COLO829 (cell line): ENCODE measurements at regions not wholly inside any gene's neighbourhood (a gene's known extent, or its start where the extent isn't known, plus 50 kb on each side); places are given as distances from the start of the nearest gene placed in this dataset.

Experiments used
- DNase-seq: peaks from one replicate; pipeline ENCODE4 v3.0.0; 2012; ENCODE audit warnings: low spot score

DNA sequence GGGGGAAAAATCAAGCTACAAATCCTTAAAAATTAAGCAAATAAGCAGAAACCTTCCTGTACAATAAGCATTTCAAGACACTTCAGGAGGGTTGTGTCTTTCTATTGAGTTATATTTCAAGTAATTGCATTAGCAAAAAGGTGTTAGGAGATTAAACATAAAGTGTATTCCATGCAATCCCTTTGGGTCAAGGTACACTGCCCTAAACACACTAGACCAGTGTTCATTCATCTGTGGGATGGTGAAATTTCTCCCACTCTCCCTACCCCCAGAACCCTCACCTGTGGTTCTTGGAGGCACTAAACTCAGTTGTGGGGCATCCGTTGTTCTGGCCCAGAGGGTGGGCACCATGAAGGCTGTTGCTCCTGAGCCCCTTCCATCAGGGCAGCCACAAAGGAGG is 205.1 kb upstream of the SGK1 start:
- no peak for DNase-seq

DNA sequence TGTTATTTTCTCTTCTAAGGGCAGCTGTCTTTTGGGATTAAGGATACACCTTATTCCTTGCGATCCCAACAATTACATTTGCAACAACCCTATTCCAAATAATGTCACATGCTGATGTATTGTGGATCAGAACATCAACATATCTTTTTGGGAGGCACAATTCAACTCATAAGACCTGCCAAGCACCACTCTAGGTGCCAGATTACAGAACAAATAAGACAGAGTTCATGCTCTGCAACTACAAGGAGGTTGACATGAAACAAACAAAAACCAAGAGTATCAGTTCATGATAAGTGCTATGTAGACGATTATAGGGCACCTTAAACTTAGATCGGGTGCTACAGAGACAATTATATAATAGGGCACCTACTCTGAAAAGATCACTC is 203.2 kb upstream of the SGK1 start:
- DNase-seq: no peak

DNA sequence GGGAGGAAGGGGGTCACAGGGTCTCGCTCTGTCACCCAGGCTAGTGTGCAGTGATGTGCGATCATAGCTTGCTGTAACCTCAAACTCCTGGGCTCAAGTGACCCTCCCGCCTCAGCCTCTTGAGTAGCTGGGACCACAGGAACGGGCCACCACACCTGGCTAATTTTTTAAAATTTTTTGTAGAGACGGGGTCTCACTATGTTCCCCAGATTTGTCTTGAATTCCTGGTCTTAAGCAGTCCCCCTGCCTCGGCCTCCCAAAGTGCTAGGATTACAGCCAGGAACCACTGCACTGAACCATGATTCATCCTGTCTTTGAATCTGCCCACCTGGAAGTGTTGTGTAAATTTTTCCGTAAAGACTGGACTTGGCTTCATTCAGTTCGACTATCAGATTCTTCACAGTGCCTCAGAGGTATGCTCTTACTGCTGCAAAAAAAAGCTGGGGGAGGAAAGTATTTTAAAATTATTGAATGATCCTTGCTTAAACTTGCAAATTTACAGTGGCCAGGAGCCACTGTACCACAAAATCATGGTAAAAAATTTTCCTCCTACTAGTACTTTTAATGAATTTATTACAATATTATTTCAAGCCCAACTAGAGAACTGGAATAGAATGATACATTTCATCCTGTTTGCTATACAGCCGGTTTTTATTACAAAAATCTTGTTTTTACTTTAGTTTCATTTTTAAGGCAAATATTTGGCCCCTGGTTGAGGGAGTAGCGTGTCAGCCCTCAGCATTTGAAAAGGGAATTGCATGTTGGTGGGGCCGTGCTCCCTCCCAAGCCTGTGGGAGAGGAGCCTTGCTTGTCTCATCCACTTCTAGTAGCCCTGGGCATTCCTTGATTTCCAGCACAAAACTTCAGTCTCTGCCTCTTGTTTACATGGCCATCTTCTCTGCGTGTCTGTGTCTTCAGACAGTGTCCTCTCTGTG is 202.5 kb upstream of the SGK1 start:
- DNase-seq: no peak

DNA sequence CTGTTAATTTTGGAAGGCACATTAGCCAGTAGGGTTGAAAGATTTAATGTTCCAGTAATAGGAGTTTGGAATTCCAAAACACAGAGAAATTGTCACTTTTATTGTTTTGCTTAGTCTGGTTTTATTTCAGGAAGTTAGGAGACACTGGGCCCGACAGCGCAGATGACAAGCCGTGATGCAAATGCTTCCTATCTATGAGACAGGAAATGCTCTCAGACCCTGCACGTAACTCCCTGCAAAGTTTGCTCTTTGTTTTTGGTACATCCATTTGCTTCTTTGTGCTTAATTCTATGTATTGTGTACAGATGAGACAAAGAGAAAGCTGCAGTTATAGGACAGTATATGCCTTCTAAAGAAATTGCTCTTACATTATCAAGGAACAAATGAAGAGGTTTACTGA is 201.6 kb upstream of the SGK1 start:
- DNase-seq: no peak

DNA sequence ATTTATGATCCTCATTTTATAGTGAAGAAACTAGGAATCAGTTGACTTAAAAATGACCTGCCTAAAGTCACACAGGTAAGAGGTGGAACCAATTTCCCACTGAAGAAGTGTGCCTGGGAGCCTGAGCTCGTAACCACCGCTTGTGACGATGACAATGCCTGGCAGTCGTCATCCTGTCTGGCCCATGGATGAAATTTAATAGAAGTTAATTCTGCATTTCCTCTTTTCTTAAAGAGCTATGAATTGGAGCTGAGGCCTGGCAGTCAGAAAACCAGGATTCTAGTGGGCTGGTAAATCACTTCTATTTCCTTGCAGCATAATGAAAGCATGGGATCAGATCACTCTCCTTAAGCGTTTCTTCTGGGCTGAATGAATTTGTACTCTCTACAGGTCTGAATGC is 200.0 kb upstream of the SGK1 start:
- no peak for DNase-seq

DNA sequence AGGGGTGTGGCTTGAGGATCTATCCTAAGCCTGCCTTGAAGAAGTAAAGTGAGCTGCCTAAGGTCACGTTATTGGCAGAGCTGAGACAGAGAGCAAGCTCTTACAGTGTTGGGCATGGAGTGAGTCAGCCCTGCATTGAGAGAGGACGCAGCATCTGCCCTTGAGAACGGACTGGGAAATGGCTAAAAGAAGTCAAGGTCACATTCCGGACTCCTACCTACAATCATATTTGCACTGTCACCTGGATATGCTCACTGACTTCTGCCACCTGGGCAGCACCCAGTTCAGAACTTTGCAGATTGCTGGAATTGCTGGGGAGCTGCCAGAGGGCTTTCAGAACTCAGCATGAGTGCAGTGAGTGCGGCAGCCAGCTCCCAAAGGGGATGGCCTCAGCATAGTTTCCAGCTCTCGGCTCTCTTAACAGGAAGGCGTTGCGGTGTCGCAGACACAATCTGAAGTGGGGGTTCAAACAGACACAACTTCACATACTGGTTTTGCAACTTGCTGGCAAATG is 199.3 kb upstream of the SGK1 start:
- DNase-seq: peak; percentile 80

DNA sequence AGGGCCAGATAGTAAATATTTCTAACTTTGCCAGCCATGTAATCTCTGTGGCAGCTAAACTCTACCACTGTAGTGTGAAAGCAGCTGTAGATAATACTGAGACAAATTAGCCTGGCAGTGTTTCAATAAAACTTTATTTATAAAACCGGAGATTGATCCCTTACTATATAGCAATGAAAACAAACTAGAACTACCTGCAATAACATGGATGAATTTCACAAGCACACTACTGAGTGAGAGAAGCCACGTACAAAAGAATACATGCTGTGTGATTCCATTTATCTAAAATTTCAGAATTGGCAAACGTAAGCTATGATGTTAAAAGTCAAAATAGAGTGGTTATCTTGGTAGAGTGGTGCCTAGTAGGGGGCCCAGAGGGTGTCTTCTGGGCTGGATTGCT is 198.7 kb upstream of the SGK1 start:
- DNase-seq: no peak

DNA sequence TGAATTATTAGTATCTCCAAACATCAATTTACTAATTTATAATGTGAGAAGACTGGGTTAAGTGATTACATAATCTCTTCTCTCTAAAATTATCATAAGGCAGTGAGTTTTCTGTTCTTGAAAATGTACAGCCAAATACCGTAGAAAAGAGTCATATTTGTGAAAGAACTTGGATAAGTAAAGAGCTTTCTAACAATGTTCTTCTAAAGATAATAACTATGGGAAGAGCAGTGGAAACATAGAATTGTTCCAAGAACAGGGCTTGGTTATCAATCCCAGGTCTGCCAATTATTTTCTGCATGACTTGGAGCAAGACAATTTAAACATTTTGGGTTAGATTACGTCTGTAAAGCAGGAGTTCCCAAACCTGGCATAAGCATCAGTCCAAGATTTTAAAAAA is 198.1 kb upstream of the SGK1 start:
- no peak for DNase-seq

DNA sequence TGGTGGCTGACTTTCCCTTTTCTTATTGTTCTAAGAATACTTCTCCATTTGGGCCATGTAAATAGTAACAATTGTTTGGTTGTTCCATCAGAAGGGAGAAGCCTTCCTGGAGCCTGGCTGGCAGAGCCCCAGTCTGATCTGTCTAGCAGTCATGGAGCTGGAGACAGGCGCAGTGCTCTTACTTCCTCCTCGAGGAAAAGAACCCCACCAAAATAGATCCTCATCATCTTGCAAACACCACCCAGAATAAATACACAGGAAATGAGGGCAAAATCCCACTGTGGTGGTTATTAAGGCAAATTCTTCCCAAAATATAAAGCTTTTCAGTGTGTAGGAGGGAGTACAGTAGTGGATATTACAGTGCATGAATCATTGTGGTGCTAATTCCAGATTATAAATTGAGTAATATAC is 195.1 kb upstream of the SGK1 start:
- DNase-seq: peak; percentile 28

DNA sequence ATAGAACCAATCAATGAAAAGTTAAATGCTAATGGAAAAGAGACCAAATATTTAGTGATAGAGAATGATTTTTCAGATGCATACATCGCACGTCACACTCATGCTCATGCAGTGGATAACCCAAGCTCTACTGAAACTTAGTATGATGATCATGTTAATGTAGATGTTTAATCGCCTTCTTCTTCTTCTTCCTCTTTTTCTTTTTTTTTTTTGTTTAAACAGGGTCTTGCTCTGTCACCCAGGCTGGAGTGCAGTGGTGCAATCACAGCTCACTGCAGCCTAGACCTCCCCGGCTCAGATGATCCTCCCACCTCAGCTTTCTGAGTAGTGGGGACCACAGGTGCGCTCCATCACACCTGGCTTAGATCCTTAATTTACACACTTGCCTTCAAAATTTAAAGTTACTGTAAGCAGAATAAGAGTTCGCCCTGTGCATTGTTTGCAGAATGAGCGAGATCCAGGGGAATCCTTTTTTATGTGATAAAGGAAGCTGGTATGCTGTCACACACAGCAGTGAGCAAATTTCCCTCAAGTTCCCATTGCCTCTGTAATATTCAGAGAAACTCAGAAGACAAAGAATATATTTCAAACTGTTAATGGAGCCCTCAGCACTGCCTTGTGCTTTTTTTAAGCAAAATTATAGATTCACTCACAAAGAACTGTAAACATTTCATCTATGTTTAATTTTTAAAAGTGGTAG is 194.2 kb upstream of the SGK1 start:
- no peak for DNase-seq

DNA sequence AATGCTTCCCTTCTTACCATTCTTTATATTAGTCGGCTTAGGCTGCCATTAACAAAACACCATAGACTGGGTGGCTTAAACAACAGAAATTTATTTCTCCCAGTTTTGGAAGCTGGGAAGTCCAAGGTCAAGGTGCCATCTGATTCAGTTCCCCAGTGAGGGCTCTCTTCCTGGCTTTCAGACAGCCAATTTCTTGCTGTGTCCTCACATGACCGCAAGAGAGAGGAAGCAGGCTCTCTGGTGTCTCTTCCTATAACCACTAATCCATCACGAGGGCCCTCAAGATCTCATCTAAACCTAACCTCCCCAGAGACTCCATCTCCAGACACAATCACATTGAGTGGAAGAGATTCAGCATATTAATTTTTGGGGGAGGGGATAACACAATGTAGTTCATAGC is 193.0 kb upstream of the SGK1 start:
- DNase-seq: no peak

DNA sequence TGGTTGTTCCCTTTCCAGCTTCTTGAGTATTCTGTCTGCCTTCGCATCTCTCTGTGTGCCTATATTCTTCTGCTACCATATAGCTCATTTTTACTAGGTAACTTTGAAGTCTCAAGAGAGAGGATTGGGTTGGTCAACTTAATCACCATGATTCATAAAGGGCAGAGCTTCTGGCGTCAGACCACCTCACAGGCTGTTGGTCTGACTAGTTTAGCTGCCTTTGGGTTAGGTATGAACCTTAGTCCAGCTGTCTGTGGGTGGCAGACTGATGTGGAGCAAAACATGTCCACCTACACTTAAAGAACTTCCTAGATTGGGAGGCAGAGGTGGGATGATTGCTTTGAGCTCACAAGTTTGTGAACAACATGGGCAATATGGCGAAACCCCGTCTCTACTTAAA is 192.2 kb upstream of the SGK1 start:
- DNase-seq: no peak

DNA sequence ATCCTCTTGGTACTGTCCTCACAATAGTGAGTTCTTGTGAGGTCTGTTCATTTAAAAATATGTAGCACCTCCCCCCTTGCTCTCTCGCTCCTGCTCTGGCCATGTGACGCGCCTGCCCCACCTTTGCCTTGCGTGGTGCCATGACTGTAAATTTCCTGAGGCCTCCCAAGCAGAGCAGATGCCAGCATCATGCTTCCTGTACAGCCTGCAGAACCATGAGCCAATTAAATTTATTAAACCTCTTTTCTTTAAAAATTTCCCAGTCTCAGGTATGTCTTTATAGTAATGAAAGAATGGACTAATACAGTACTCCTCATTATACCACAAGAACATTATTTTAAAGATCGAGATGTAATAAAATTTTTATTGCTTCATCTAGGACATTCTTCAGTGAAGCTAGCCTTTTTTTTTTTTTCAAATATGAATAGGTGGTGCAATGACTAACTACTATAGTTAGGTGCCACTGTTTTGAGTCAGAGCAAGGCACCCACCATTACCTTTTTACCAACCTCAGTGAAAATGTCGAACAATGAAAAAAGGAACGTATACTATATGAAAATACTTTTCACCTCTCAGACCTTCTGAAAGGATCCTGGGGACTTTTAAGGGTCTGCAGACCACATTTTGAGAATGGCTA is 191.1 kb upstream of the SGK1 start:
- DNase-seq: no peak

DNA sequence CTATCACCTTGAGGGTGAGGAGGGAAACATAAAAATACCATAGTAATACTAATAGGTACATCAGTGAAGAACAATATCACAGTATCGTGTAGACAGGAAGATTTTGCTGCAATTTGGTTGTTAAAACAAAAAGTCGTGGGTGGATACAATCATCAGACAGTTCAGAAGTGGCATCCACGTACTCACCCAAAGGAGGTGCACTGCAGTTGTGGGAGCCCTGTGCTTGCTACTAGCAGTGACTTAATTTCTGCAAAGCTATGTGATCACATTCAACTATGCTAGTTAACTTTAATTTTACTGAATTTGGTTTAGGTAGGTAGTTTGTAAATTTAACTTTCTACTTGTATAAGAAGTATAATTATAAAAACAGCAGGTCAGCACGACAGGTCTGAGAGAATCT is 188.2 kb upstream of the SGK1 start:
- DNase-seq: no peak

DNA sequence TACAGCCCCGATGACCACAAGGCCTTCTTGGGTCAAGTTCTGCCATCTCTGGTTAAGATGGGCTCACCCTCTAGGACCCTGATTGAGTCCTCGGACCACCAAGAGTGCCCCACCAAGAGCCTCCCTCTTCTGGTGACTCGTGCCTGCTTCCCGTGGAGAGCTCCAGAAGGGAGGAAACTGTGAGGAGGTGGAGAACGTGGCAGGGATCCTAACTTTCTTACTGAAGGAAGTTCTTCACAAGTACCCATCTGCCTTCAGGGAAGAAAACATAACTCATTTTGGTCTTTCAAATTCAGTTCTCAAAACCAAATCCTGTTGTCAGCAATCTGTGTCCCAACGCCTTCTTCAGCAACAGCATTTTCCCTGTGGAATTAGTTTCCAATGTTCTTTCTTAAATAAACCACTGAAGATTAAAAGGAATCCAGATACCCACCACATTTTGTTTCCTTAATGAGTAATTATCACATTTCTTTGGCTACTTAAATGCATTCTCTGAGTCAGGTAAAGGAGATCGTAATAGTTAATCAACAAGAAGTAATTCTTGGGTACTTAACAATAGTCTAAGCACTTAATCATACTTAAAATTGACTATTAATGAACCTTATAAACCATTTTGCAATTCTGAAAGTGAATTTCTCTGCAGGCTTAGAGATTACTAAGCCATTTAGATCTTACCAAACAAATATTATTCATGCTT is 185.8 kb upstream of the SGK1 start:
- DNase-seq: no peak

DNA sequence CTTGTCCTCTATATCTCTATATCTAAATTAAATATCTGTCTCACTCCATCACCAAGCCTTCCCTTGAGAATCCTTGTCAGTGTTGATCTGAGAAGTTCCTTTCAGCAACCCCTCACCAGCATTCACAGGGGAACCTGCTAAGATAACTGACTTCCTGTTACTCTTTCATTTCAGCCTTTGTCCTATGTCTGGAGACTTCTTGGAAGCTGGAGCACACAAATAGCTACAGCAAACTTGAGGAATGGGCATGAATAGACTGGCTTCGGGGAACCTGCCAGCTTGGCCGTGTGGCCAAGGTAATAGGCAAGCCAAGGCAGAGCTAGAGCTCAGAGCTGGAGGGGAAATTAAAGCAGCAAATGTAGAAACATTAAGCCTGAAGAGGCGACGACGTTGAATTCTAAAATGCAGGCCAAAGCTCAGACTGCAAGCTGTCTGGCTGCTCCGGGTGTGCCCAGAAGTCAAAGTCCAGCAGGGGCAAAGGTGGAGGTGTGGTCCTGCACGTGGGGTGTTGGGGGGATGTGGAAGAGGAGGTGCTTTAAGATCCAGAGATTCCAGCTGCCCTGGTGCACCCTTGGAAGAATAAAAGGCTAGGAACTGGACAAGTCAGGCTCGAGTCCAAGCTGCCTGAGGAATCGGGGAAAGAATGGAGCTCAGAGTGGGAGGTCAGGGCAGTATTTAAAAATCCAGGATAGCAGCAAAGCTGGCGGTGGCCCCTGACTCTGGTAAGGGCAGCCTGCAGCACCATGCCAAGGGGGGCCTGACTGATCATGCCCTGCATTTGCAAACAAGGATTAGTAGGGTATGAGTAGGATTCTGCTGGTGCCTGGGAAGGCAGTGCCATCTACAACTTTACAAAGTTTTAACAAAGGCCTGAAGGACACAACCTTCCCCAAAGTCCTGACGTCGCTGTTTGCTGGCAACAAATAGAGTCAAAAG is 185.0 kb upstream of the SGK1 start:
- DNase-seq: no peak

DNA sequence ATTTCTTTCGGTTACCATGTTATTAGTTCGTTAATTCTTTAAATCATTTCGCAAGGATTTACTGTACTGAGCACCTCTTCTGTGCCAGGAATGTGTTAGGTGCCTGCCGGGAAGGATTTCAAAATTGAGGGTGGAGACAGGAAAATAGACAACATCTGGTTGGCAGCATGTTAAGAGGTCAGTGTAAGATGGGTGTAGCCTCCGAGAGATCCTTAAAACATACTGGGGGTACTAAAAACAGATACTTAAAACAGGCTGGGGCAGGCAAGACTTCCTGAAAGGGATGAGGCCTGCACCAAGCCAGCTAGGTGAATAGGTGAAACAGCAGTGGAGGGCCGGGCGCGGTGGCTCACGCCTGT is 178.0 kb upstream of the SGK1 start:
- no peak for DNase-seq

DNA sequence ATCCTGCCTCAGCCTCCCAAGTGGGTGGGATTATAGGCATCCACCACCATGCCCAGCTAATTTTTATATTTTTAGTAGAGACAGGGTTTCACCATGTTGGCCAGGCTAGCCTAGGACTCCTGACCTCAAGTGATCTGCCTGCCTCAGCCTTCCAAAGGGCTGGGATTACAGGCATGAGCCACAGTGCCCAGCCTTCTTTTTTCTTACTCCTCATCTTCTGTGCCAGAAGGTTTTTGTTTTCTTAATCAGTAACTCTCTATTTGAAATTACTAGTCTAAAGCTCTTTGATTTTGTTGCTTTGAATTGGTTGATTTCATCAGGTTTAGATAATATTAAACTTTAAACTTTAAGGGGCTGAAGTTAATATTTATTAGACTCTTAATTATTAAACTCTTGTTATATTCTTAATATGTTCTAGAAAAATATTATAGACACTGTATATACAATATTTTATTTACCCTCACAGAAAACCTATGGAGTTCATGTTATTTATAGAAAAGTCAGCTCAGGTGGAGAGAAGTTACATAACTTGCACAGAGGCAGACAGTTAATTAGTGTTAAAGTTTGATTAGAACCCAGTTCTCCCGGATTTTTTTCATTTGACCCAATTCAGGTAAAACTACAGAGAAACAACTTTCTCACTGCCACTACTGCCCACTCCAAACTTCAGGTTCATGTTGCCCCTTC is 177.4 kb upstream of the SGK1 start:
- DNase-seq: no peak

DNA sequence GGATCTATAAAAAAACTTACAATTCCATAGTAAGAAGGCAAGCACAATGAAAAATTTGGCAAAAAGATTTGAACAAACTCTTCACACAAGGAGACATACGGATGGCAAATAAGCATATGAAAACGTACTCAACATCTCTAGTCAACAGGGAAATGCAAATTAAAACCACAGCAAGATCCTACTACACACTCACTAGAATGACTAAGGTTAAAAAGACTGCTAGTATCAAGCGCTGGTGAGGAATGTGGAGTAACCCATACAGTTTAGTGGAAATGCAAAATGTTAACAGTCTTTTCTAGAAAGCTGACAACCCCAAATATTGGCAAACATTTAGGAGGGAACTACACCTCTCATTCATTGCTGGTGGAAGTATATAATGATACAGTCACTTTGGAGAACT is 175.9 kb upstream of the SGK1 start:
- DNase-seq: no peak

DNA sequence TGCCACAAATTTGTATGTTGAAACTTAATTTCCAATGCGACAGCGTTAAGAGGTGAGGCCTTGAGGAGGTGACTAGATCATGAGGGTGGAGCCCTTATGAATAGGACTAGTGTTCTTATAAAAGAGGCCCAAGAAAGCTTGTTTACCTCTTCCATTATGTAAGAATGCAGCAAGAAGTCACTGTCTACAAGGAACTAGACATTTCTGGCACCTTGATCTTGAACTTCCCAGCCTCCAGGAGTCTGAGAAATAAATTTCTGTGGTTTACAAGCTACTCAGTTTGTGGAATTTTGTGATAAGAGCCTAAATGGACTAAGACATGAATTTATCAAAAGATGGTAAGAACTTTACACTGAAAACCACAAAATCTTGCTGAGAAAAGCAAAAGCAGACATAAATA is 173.6 kb upstream of the SGK1 start:
- no peak for DNase-seq
